HepG2 (cell line): ENCODE measurements at regions not wholly inside any gene's neighbourhood (a gene's known extent, or its start where the extent isn't known, plus 50 kb on each side); places are given as distances from the start of the nearest gene placed in this dataset.

Experiments used
- ATAC-seq: fragments of 200-7000 bp; cut with Tn5 transposase; 3 replicates; pipeline ENCODE4 v1.9.1; 2020; ENCODE audit warnings: mild to moderate bottlenecking, moderate library complexity
- BruUV-seq: library from RNA; stranded (reverse); fragments of 400-500 nt; replicated peaks from 2 replicates; lab custom pipeline; 2021; lab: Mats Ljungman, UMichigan
- CTCF ChIA-PET: fragments of 300-600 bp; formaldehyde crosslinking; extraction: SDS; loops from one replicate; lab custom pipeline; 2021; ENCODE audit warnings: low total read pairs, inconsistent platforms, low intra/inter-chr PET ratio; lab: Yijun Ruan, JAX
- POLR2A ChIA-PET: fragments of 350-600 bp; sonication (Branson Sonifier 250); formaldehyde crosslinking; loops from one replicate; lab custom pipeline; 2020; ENCODE audit warnings: antibody characterized with exemption, inconsistent platforms; lab: Yijun Ruan, JAX
- DNase-seq: peaks from one replicate; pipeline ENCODE4 v3.0.0-alpha.2; 2015; ENCODE audit warnings: low spot score
- FAIRE-seq: peaks from 3 replicates; lab custom pipeline; 2011; peaks lifted over from hg19 to GRCh38; lab: Jason Lieb, UNC
- H2AFZ ChIP-seq: one replicate; pipeline ENCODE4 v1.6.1; 2011; ENCODE audit warnings: low read length, inconsistent platforms
- H3K27ac ChIP-seq: fragments of 300-600 bp; 3 replicates; pipeline ENCODE4 v1.8.0; 2011; ENCODE audit warnings: mixed run types, mild to moderate bottlenecking, mixed read lengths, low read length, inconsistent platforms; ENCODE audit not compliant: insufficient read depth; ENCODE audit errors: extremely low read length
- H3K27me3 ChIP-seq, 2 experiments: fragments of 200-600 bp in 1 of 2; 2 replicates in 1 of 2; 3 replicates in 1 of 2; pipeline versions ENCODE4 v1.6.0 to v1.8.0; 2011; ENCODE audit warnings: low read length in 2 of 2, mild to moderate bottlenecking in 2 of 2, moderate library complexity in 2 of 2, inconsistent platforms in 1 of 2; ENCODE audit not compliant: insufficient read depth in 2 of 2, control insufficient read depth in 1 of 2
- H3K36me3 ChIP-seq, 2 experiments: fragments of 200-600 bp in 1 of 2; replicated peaks in 1 of 2; 2 replicates in 1 of 2; 3 replicates in 1 of 2; pipeline versions ENCODE4 v1.5.1 to v1.8.0; 2011; ENCODE audit warnings: low read length in 2 of 2, inconsistent platforms in 1 of 2; ENCODE audit not compliant: insufficient read depth in 2 of 2, control insufficient read depth in 1 of 2
- H3K4me1 ChIP-seq: 2 replicates; pipeline ENCODE4 v1.5.1; 2012; ENCODE audit warnings: low read length, inconsistent platforms; ENCODE audit not compliant: insufficient read depth
- H3K4me2 ChIP-seq: 2 replicates; pipeline ENCODE4 v1.6.0; 2011; ENCODE audit warnings: low read depth, low read length, inconsistent platforms
- H3K4me3 ChIP-seq, 3 experiments: fragments of 200-600 bp in 1 of 3; sonication (generic), shearing (Covaris generic) in 1 of 3; replicated peaks in 1 of 3; 2 replicates each; pipeline ENCODE4 v1.5.1; 2011 to 2016; ENCODE audit warnings: low read length in 3 of 3, inconsistent platforms in 2 of 3, low read depth in 2 of 3, mild to moderate bottlenecking in 2 of 3, control low read depth in 1 of 3, mixed read lengths in 1 of 3; ENCODE audit not compliant: insufficient read depth in 1 of 3
- H3K79me2 ChIP-seq: one replicate; pipeline ENCODE4 v1.6.1; 2011; ENCODE audit warnings: low read length, inconsistent platforms; ENCODE audit not compliant: insufficient read depth
- H3K9ac ChIP-seq: 2 replicates; pipeline ENCODE4 v1.6.0; 2011; ENCODE audit warnings: mild to moderate bottlenecking, low read depth, low read length, inconsistent platforms; ENCODE audit not compliant: insufficient read depth
- H3K9me3 ChIP-seq: 2 replicates; pipeline ENCODE4 v1.5.1; 2012; ENCODE audit warnings: mild to moderate bottlenecking, low read length
- H4K20me1 ChIP-seq: 2 replicates; pipeline ENCODE4 v1.6.0; 2011; ENCODE audit warnings: inconsistent platforms, mild to moderate bottlenecking, low read length, moderate library complexity; ENCODE audit not compliant: insufficient read depth
- AHR ChIP-seq: IDR thresholded peaks from 2 replicates; pipeline ENCODE4 v1.6.1; 2018; ENCODE audit warnings: missing genetic modification reagents, missing compliant biosample characterization
- EP300 ChIP-seq, 3 experiments: sonication (generic) in 1 of 3; formaldehyde crosslinking in 1 of 3; IDR thresholded peaks; 2 replicates each; pipeline versions ENCODE4 v1.5.1 to v1.6.1; 2011 to 2020; ENCODE audit warnings: low read depth in 2 of 3, low read length in 2 of 3, borderline replicate concordance in 1 of 3, improper control_type of control experiment in 1 of 3, mild to moderate bottlenecking in 1 of 3, missing genetic modification reagents in 1 of 3, moderate library complexity in 1 of 3
- FOSL1 ChIP-seq: sonication (generic); formaldehyde crosslinking; IDR thresholded peaks from 2 replicates; pipeline ENCODE4 v1.9.0; 2021; ENCODE audit warnings: missing genetic modification reagents, borderline replicate concordance
- FUBP1 ChIP-seq: sonication (generic); formaldehyde crosslinking; IDR thresholded peaks from 2 replicates; pipeline ENCODE4 v1.5.1; 2020; ENCODE audit warnings: missing genetic modification reagents, mild to moderate bottlenecking, borderline replicate concordance
- HDAC1 ChIP-seq: sonication (generic); formaldehyde crosslinking; IDR thresholded peaks from 2 replicates; pipeline ENCODE4 v1.5.1; 2020; ENCODE audit warnings: mild to moderate bottlenecking, missing genetic modification reagents
- HOXD1 ChIP-seq: sonication (generic); formaldehyde crosslinking; IDR thresholded peaks from 2 replicates; pipeline ENCODE4 v1.5.0; 2020; ENCODE audit warnings: missing genetic modification reagents
- LCORL ChIP-seq, 2 experiments: fragments of 450-650 bp in 1 of 2; sonication (generic) in 1 of 2; formaldehyde crosslinking in 1 of 2; IDR thresholded peaks; 2 replicates each; pipeline versions ENCODE4 v1.5.0 to v1.6.1; 2017 to 2020; ENCODE audit warnings: antibody characterized with exemption in 1 of 2, missing genetic modification reagents in 1 of 2
- MBNL3 ChIP-seq: fragments of 250-450 bp; sonication (Bioruptor Pico); conservative IDR thresholded peaks from 2 replicates; pipeline ENCODE4 v1.8.0; 2022; ENCODE audit warnings: mild to moderate bottlenecking, inconsistent platforms
- MIXL1 ChIP-seq: IDR thresholded peaks from 2 replicates; pipeline ENCODE4 v1.6.1; 2016
- MYC ChIP-seq: sonication (generic); formaldehyde crosslinking; IDR thresholded peaks from 2 replicates; pipeline ENCODE4 v1.9.0; 2021; ENCODE audit warnings: missing genetic modification reagents, borderline replicate concordance
- MZF1 ChIP-seq: sonication (generic); formaldehyde crosslinking; IDR thresholded peaks from 2 replicates; pipeline ENCODE4 v1.8.1; 2023; ENCODE audit warnings: mild to moderate bottlenecking, missing genetic modification reagents, borderline replicate concordance
- SNAPC2 ChIP-seq: sonication (generic); formaldehyde crosslinking; IDR thresholded peaks from 2 replicates; pipeline ENCODE4 v1.8.1; 2022; ENCODE audit warnings: mild to moderate bottlenecking, missing genetic modification reagents
- SP1 ChIP-seq, 2 experiments: fragments of 450-650 bp in 1 of 2; sonication (generic) in 1 of 2; formaldehyde crosslinking in 1 of 2; IDR thresholded peaks; 2 replicates each; pipeline versions ENCODE4 v1.4.0 to v1.6.1; 2016 to 2020; ENCODE audit warnings: missing genetic modification reagents in 1 of 2
- THYN1 ChIP-seq: sonication (generic); formaldehyde crosslinking; IDR thresholded peaks from 2 replicates; pipeline ENCODE4 v1.8.1; 2023; ENCODE audit warnings: low read depth, mild to moderate bottlenecking, moderate library complexity, missing genetic modification reagents, borderline replicate concordance
- ZBTB20 ChIP-seq: sonication (generic); formaldehyde crosslinking; IDR thresholded peaks from 2 replicates; pipeline ENCODE4 v1.8.1; 2023; ENCODE audit warnings: missing genetic modification reagents, low read depth, mild to moderate bottlenecking, borderline replicate concordance
- ZNF460 ChIP-seq: sonication (generic); formaldehyde crosslinking; IDR thresholded peaks from 2 replicates; pipeline ENCODE4 v1.5.1; 2020; ENCODE audit warnings: missing genetic modification reagents, mild to moderate bottlenecking, borderline replicate concordance
- ZNF737 ChIP-seq: sonication (generic); formaldehyde crosslinking; IDR thresholded peaks from 2 replicates; pipeline ENCODE4 v1.5.0; 2020; ENCODE audit warnings: missing genetic modification reagents, mild to moderate bottlenecking, borderline replicate concordance
- ZNF746 ChIP-seq: sonication (generic); formaldehyde crosslinking; IDR thresholded peaks from 2 replicates; pipeline ENCODE4 v1.8.0; 2022; ENCODE audit warnings: mild to moderate bottlenecking, missing genetic modification reagents
- ZNF766 ChIP-seq: sonication (generic); formaldehyde crosslinking; IDR thresholded peaks from 2 replicates; pipeline ENCODE4 v1.5.0; 2020; ENCODE audit warnings: missing genetic modification reagents, borderline replicate concordance
- WGBS: methylation state at CpG from one replicate; pipeline ENCODE4 v1.1.6; 2017; ENCODE audit warnings: low lambda C conversion rate; 5-methylcytosine and 5-hydroxymethylcytosine counted together
- in situ Hi-C: cut with HindIII; loops from 2 replicates; pipeline ENCODE4 v1.10.0; 2017; ENCODE audit warnings: low pct_unique_long_range_greater_than_20kb; ENCODE audit not compliant: extremely low pct_ligation_motif_present
- intact Hi-C: fragments of 100-400 bp; cut with micrococcal nuclease; formaldehyde crosslinking; loops from one replicate; pipeline ENCODE4 v1.10.0; 2022; ENCODE audit not compliant: unreplicated experiment
- TF ChIP-seq, protein P1 (sequence below): IDR thresholded peaks from 2 replicates; pipeline ENCODE4 v1.6.1; 2016; ENCODE audit warnings: control low read depth

- TF ChIP-seq, protein P1, sequence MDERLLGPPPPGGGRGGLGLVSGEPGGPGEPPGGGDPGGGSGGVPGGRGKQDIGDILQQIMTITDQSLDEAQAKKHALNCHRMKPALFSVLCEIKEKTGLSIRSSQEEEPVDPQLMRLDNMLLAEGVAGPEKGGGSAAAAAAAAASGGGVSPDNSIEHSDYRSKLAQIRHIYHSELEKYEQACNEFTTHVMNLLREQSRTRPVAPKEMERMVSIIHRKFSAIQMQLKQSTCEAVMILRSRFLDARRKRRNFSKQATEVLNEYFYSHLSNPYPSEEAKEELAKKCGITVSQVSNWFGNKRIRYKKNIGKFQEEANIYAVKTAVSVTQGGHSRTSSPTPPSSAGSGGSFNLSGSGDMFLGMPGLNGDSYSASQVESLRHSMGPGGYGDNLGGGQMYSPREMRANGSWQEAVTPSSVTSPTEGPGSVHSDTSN (CRISPR knock-in tag): no peak
- TF ChIP-seq EP300 (IDR thresholded peaks at IDR 0.05; ENCODE audit: low read depth in 2 of 2, low read length in 2 of 2): peak in 1 of 2 experiments; percentile 7; a peak in 1 of 4 replicates
- TF ChIP-seq EP300 (CRISPR knock-in tag; IDR thresholded peaks at IDR 0.05; ENCODE audit: borderline replicate concordance): no peak
- no peak for TF ChIP-seq ZNF766
These were observed 1013.8 kb upstream of the CITED2 start (continued) for GRCh38 chr6:140388192-140388802.

DNA sequence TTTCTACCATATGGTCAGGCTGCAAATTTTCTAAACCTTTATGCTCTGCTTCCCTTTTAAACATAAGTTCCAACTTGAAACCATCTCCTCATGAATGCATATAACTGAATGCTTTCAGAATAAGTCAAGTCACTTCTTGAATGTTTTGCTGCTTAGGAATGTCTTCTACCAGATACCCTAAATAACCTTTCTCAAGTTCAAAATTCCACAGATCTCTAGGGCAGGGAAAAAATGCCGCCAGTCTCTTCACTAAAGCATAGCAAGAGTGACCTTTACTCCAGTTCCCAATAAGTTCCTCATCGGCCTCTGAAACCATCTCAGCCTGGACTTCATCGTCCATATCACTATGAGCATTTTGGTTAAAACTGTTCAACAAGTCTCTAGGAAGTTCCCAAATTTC is 1011.2 kb upstream of the CITED2 start:
- ChIA-PET CTCF (no interaction called here), POLR2A (no interaction called here)
- peaks cover 41% of the 10 kb centered on the region for H3K4me1 ChIP-seq
- intact Hi-C loops (no loop called here), in situ Hi-C loops (no loop called here)
- BruUV-seq: no TSS peak
- H3K4me3 ChIP-seq: no peak overlapping the region
- H3K27ac ChIP-seq: no peak overlapping the region
- peaks cover 31% of the 10 kb centered on the region for H3K9me3 ChIP-seq
- no peaks in the 10 kb centered on the region for H3K79me2 ChIP-seq
- H3K36me3 ChIP-seq: no peaks in the 10 kb centered on the region
- no peak overlapping the region for H2AFZ ChIP-seq
- FAIRE-seq (no peak), DNase-seq (no peak), ATAC-seq (no peak)
- H3K9ac ChIP-seq: no peak overlapping the region
- no peaks in the 10 kb centered on the region for H4K20me1 ChIP-seq
- TF ChIP-seq ZBTB20 (CRISPR knock-in tag) (no peak), MIXL1 (no peak), ZNF460 (CRISPR knock-in tag) (no peak), LCORL (IDR thresholded peaks at IDR 0.05) (no peak), LCORL (CRISPR knock-in tag; IDR thresholded peaks at IDR 0.05) (no peak), ZNF737 (no peak), MYC (no peak), HOXD1 (no peak), FUBP1 (CRISPR knock-in tag) (no peak), MZF1 (CRISPR knock-in tag) (no peak), ZNF746 (CRISPR knock-in tag) (no peak), FOSL1 (CRISPR knock-in tag) (no peak), THYN1 (CRISPR knock-in tag) (no peak), HDAC1 (CRISPR knock-in tag) (no peak), AHR (CRISPR knock-in tag) (no peak), SP1 (IDR thresholded peaks at IDR 0.05) (no peak), SP1 (CRISPR knock-in tag; IDR thresholded peaks at IDR 0.05) (no peak), MBNL3 (CRISPR knock-in tag) (no peak), SNAPC2 (no peak)
- TF ChIP-seq, protein P1 (CRISPR knock-in tag): no peak
- no peaks in the 10 kb centered on the region for H3K27me3 ChIP-seq
- WGBS: 74% methylated on average over 3 of the region's 3 CpGs
- H3K4me2 ChIP-seq: no peak overlapping the region
